Liver (tissue), 8 donors: ENCODE measurements at regions not wholly inside any gene's neighbourhood (a gene's known extent, or its start where the extent isn't known, plus 50 kb on each side); places are given as distances from the start of the nearest gene placed in this dataset.

Source experiments
- DNase-seq: peaks from one replicate; pipeline ENCODE4 v3.0.0-alpha.2; 2017; ENCODE audit warnings: low spot score
- H3K27ac ChIP-seq, 2 donors: one replicate each; pipeline ENCODE4 v1.7.0; 2013; ENCODE audit warnings: inconsistent platforms in 2 of 2, low read length in 2 of 2, control low read depth in 1 of 2, low read depth in 1 of 2, mild to moderate bottlenecking in 1 of 2
- H3K27me3 ChIP-seq, 4 donors: one replicate each; pipeline versions ENCODE4 v1.6.1 to v1.7.0; 2013; ENCODE audit warnings: low read length in 3 of 4, inconsistent platforms in 1 of 4, mild to moderate bottlenecking in 1 of 4, moderate library complexity in 1 of 4; ENCODE audit not compliant: control insufficient read depth in 4 of 4, insufficient read depth in 4 of 4
- H3K36me3 ChIP-seq, 4 donors: one replicate each; pipeline versions ENCODE4 v1.6.1 to v1.7.0; 2013; ENCODE audit warnings: low read length in 3 of 4, mild to moderate bottlenecking in 3 of 4, low read depth in 1 of 4, moderate library complexity in 1 of 4; ENCODE audit not compliant: control insufficient read depth in 4 of 4, insufficient read depth in 3 of 4
- H3K4me1 ChIP-seq, 4 donors: one replicate each; pipeline versions ENCODE4 v1.6.1 to v1.7.0; 2013; ENCODE audit warnings: low read length in 3 of 4, mild to moderate bottlenecking in 3 of 4, moderate library complexity in 1 of 4; ENCODE audit not compliant: control insufficient read depth in 4 of 4, insufficient read depth in 4 of 4
- H3K4me3 ChIP-seq, 3 donors: one replicate each; pipeline versions ENCODE4 v1.6.1 to v1.7.0; 2013; ENCODE audit warnings: low read length in 3 of 3, control low read depth in 1 of 3, low read depth in 1 of 3, mild to moderate bottlenecking in 1 of 3
- H3K9ac ChIP-seq, 2 donors: one replicate each; pipeline ENCODE4 v1.7.0; 2013; ENCODE audit warnings: low read length in 2 of 2, mild to moderate bottlenecking in 2 of 2, moderate library complexity in 2 of 2, control low read depth in 1 of 2, low read depth in 1 of 2
- H3K9me3 ChIP-seq, 4 donors: one replicate each; pipeline versions ENCODE4 v1.6.1 to v1.7.0; 2013; ENCODE audit warnings: low read length in 3 of 4; ENCODE audit not compliant: control insufficient read depth in 4 of 4
- ATF3 ChIP-seq: IDR thresholded peaks from 2 replicates; pipeline ENCODE4 v1.6.1; 2016; ENCODE audit warnings: antibody characterized with exemption
- CTCF ChIP-seq: fragments of 150-350 bp; IDR thresholded peaks from 2 replicates; pipeline ENCODE4 v1.5.1; 2017; ENCODE audit warnings: improper control_type of control experiment, low read depth, low read length; ENCODE audit not compliant: missing input control
- EGR1 ChIP-seq, 2 donors: IDR thresholded peaks; 2 replicates each; pipeline ENCODE4 v1.6.1; 2016 to 2018; ENCODE audit warnings: antibody characterized with exemption in 2 of 2, low read depth in 2 of 2
- FOXA1 ChIP-seq: IDR thresholded peaks from 2 replicates; pipeline ENCODE4 v1.6.1; 2016; ENCODE audit warnings: antibody characterized with exemption
- FOXA2 ChIP-seq: IDR thresholded peaks from 2 replicates; pipeline ENCODE4 v1.6.1; 2016; ENCODE audit warnings: antibody characterized with exemption
- GABPA ChIP-seq, 2 donors: IDR thresholded peaks in 1 of 2; conservative IDR thresholded peaks in 1 of 2; 2 replicates each; pipeline ENCODE4 v1.6.1; 2016; ENCODE audit warnings: antibody characterized with exemption in 2 of 2, mild to moderate bottlenecking in 1 of 2, moderate library complexity in 1 of 2
- HNF4A ChIP-seq, 2 donors: conservative IDR thresholded peaks; 2 replicates each; pipeline ENCODE4 v1.6.1; 2016; ENCODE audit warnings: antibody characterized with exemption in 2 of 2, mild to moderate bottlenecking in 2 of 2
- HNF4G ChIP-seq: IDR thresholded peaks from 2 replicates; pipeline ENCODE4 v1.6.1; 2016; ENCODE audit warnings: antibody characterized with exemption
- JUND ChIP-seq, 2 donors: IDR thresholded peaks; 2 replicates each; pipeline ENCODE4 v1.6.1; 2016; ENCODE audit warnings: antibody characterized with exemption in 2 of 2
- MAX ChIP-seq: IDR thresholded peaks from 2 replicates; pipeline ENCODE4 v1.6.1; 2016; ENCODE audit warnings: antibody characterized with exemption
- NR2F2 ChIP-seq: IDR thresholded peaks from 2 replicates; pipeline ENCODE4 v1.6.1; 2016; ENCODE audit warnings: antibody characterized with exemption
- RAD21 ChIP-seq, 2 donors: IDR thresholded peaks; 2 replicates each; pipeline ENCODE4 v1.6.1; 2016; ENCODE audit warnings: antibody characterized with exemption in 2 of 2, mild to moderate bottlenecking in 2 of 2
- REST ChIP-seq: IDR thresholded peaks from 2 replicates; pipeline ENCODE4 v1.6.1; 2016; ENCODE audit warnings: antibody characterized with exemption, mild to moderate bottlenecking
- RXRA ChIP-seq, 2 donors: IDR thresholded peaks; 2 replicates each; pipeline ENCODE4 v1.6.1; 2017 to 2018; ENCODE audit warnings: antibody characterized with exemption in 2 of 2, mild to moderate bottlenecking in 1 of 2
- SP1 ChIP-seq: IDR thresholded peaks from 2 replicates; pipeline ENCODE4 v1.6.1; 2018; ENCODE audit warnings: antibody characterized with exemption, mild to moderate bottlenecking
- TAF1 ChIP-seq: conservative IDR thresholded peaks from 2 replicates; pipeline ENCODE4 v1.6.1; 2016; ENCODE audit warnings: antibody characterized with exemption, mild to moderate bottlenecking
- YY1 ChIP-seq: IDR thresholded peaks from 2 replicates; pipeline ENCODE4 v1.6.1; 2016; ENCODE audit warnings: antibody characterized with exemption, mild to moderate bottlenecking
- ZBTB33 ChIP-seq: IDR thresholded peaks from 2 replicates; pipeline ENCODE4 v1.6.1; 2016; ENCODE audit warnings: antibody characterized with exemption
- WGBS: extraction: QIAGEN DNeasy Blood & Tissue Kit; methylation state at CpG from one replicate; pipeline ENCODE4 v1.1.7; 2013; 5-methylcytosine and 5-hydroxymethylcytosine counted together
- donor health status: healthy.
- donor health status: healthy.
- donor health status: healthy.
- donor health status: healthy.
- donor health status: healthy.

- no peaks in the 10 kb centered on the region for H3K4me1 ChIP-seq
- no peaks in the 10 kb centered on the region for H3K9me3 ChIP-seq
- no peak overlapping the region for H3K4me3 ChIP-seq
- no peaks in the 10 kb centered on the region for H3K36me3 ChIP-seq
- TF ChIP-seq YY1 (no peak), TAF1 (no peak), NR2F2 (no peak), HNF4A (conservative IDR thresholded peaks at IDR 0.05) (peak in 1 of 2 donors; percentile 25)
- H3K9ac ChIP-seq = no peak overlapping the region
- no peak overlapping the region for H3K27ac ChIP-seq
- 38% methylated on average over 9 of the region's 9 CpGs for WGBS
- H3K27me3 ChIP-seq = no peaks in the 10 kb centered on the region
- no peak for DNase-seq
These were observed 411.3 kb upstream of the RUNX1 start for GRCh38 chr21:35460441-35460840.

- TF ChIP-seq HNF4A (conservative IDR thresholded peaks at IDR 0.05) = no peak
- TF ChIP-seq YY1 = no peak
- TF ChIP-seq GABPA (IDR thresholded peaks at IDR 0.05 in 1 of 2, conservative IDR thresholded peaks at IDR 0.05 in 1 of 2) = no peak
- TF ChIP-seq CTCF = no peak
- no peak for TF ChIP-seq ATF3
- TF ChIP-seq SP1 = no peak
- no peak for TF ChIP-seq MAX
- TF ChIP-seq EGR1 (IDR thresholded peaks at IDR 0.05; ENCODE audit: low read depth in 2 of 2) = no peak
- TF ChIP-seq FOXA1 = no peak
- TF ChIP-seq NR2F2 = no peak
- no peak for TF ChIP-seq RAD21 (IDR thresholded peaks at IDR 0.05)
- TF ChIP-seq REST = no peak
- TF ChIP-seq FOXA2 = no peak
- no peak for TF ChIP-seq ZBTB33
- no peak for TF ChIP-seq RXRA (IDR thresholded peaks at IDR 0.05)
- TF ChIP-seq JUND (IDR thresholded peaks at IDR 0.05) = no peak
- no peak for TF ChIP-seq HNF4G
- TF ChIP-seq TAF1 = no peak
- Histone ChIP-seq H3K27ac (no peak overlapping the region), H3K4me3 (no peak overlapping the region), H3K27me3 (no peaks in the 10 kb centered on the region), H3K36me3 (no peaks in the 10 kb centered on the region), H3K9ac (no peak overlapping the region), H3K4me1 (no peaks in the 10 kb centered on the region), H3K9me3 (no peaks in the 10 kb centered on the region)
- WGBS = 93% methylated on average over 5 of the region's 5 CpGs
- DNase-seq = no peak
These were observed 409.3 kb upstream of the RUNX1 start for GRCh38 chr21:35458405-35458804.
